NCI-H146 treated with DMSO at 0.1 percent for 48 hours (cell line): ENCODE measurements at regions not wholly inside any gene's neighbourhood (a gene's known extent, or its start where the extent isn't known, plus 50 kb on each side); places are given as distances from the start of the nearest gene placed in this dataset.

Source experiments
- DNase-seq: peaks from one replicate; lab custom pipeline; 2025; ENCODE audit not compliant: unreplicated experiment; lab: John Stamatoyannopoulos, UW

GRCh38 chr2:104790100-104790811, 63.7 kb upstream of the POU3F3 start:
- no peak for DNase-seq

DNA sequence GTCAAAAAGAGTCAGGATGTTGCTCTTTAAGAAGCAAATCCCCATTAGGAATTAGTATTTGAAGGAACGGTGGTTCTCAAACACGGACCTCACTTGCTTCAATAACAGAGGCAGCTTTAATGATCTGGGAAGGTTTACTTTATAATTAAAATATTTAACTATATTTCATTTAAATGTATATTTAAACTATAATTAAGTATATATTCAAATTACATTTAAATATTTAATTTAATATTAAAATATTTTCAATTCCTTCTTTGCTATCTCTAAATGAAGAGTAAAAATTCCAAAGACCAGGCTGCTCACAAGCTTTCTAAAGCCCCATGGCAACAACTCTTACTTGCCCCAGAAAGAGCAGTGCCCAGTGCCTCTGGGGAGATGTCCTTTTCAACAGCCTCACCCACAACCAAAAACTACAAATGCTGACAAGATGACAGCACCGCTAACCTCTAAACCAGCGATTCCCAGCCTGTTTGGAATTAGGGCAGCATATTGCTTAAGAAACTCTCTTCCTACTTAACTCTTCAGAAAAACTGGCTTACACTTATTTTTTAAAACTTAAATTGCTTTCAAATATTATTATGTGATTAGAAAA, 62.9 kb upstream of the POU3F3 start:
- DNase-seq = no peak

DNA sequence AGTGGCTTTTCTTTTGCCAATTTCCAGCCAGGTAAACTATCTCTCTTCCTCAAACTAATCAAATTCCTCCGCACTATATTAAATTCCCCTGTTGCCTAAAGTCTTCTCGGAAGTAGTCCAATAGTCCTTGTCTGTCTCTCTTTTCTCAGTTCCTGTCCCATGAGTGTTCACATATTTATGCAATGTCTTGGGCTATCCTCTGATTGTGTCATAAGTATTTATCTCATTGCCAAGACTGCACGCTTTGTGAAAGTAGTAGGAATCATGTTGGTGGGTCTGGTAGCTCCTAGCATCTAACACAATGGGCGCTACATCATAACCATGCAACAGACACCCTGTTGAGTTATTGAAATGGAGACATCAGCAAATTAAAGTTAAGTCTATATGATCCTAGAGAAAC, 59.9 kb upstream of the POU3F3 start:
- DNase-seq = no peak

DNA sequence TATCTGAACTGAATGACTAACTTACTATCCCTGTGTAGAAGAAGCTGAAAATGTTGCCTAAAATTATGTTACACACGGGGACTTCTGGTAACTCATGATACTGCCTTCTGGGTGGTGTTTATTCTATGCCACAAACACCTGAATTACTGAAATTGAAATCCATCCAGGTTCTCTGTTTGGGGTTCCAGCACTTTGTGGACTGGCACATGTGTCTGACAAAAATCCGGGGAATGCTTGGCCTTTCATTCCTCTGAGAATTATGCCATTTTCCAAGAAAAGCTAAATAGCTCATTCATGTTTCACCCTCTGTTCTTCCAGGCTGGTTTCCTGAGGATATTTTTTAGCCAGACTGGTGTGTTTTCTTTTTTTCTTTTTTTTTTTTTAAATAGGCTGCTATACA, 59.5 kb upstream of the POU3F3 start:
- no peak for DNase-seq
